ENCODE measurements at regions not wholly inside any gene's neighbourhood (a gene's known extent, or its start where the extent isn't known, plus 50 kb on each side); places are given as distances from the start of the nearest gene placed in this dataset.
"Not testable (repeated sequence)": the region's sequence is repeated elsewhere in the genome, so short reads cannot be mapped to it uniquely, and the experiment has no call there.

GRCh38 chr1:121054928-121055327, 129.2 kb downstream of the FAM72B start:
- H2BK15ac ChIP-seq (ENCODE audit: low read depth, low read length); H2BK20ac ChIP-seq (ENCODE audit: low read depth, low read length, poor library complexity, severe bottlenecking); H3K18ac ChIP-seq (ENCODE audit: insufficient read length, low read depth, low read length); H2AFZ ChIP-seq (ENCODE audit: low read length); H3K4ac ChIP-seq (ENCODE audit: low read depth, low read length); H3K27ac Mint-ChIP-seq; H3K9me3 Mint-ChIP-seq; H3K27me3 ChIP-seq (ENCODE audit: insufficient read depth, low read length); H3K4me1 ChIP-seq (ENCODE audit: insufficient read depth, low read length); H2BK5ac ChIP-seq (ENCODE audit: insufficient read length, low read length); DNase-seq; H4K8ac ChIP-seq (replicated peaks; ENCODE audit: insufficient read length, low read depth, low read length); H3K36me3 Mint-ChIP-seq (ENCODE audit: insufficient read depth in 1 of 3, low read depth in 3 of 3); H2BK120ac ChIP-seq (ENCODE audit: low read depth, low read length, poor library complexity, severe bottlenecking); H3K9ac ChIP-seq (ENCODE audit: extremely low read depth, insufficient read length, low read length); H3K79me1 ChIP-seq (ENCODE audit: insufficient read depth, low read depth, low read length, poor library complexity, severe bottlenecking); H2AK5ac ChIP-seq (ENCODE audit: insufficient read length, low read length); H3K14ac ChIP-seq (ENCODE audit: insufficient read depth, low read length); H3K27ac ChIP-seq (ENCODE audit: insufficient read length, low read depth, low read length); H3K56ac ChIP-seq (ENCODE audit: insufficient read length, low read depth, low read length); H4K91ac ChIP-seq (ENCODE audit: insufficient read length, low read depth, low read length); H3K4me3 Mint-ChIP-seq; H2BK12ac ChIP-seq (ENCODE audit: insufficient read length, low read depth, low read length); H3K9me3 ChIP-seq (ENCODE audit: control insufficient read depth, low read depth, low read length); H3K23ac ChIP-seq (ENCODE audit: insufficient read length, low read depth, low read length); H4K20me1 ChIP-seq (ENCODE audit: control insufficient read depth, insufficient read depth, insufficient read length); H4K5ac ChIP-seq (ENCODE audit: insufficient read length, low read depth, low read length); H3K23me2 ChIP-seq (ENCODE audit: insufficient read length, low read depth, low read length, poor library complexity, severe bottlenecking); H3T11ph ChIP-seq (ENCODE audit: low read length); H3K79me2 ChIP-seq (ENCODE audit: insufficient read depth, low read length); H3K4me2 ChIP-seq (ENCODE audit: insufficient read depth, insufficient read length, low read length): not testable (repeated sequence)
- H3K27me3 Mint-ChIP-seq (ENCODE audit: low read depth), result peaks cover 13% of the 10 kb centered on the region
- H3K4me1 Mint-ChIP-seq, result peaks cover 10 to 11% of the 10 kb centered on the region in 2 experiments
- WGBS (ENCODE audit: extremely low coverage, insufficient read length, low lambda C conversion rate), result no CpG with 5 or more reads among the region's 1 CpG

DNA sequence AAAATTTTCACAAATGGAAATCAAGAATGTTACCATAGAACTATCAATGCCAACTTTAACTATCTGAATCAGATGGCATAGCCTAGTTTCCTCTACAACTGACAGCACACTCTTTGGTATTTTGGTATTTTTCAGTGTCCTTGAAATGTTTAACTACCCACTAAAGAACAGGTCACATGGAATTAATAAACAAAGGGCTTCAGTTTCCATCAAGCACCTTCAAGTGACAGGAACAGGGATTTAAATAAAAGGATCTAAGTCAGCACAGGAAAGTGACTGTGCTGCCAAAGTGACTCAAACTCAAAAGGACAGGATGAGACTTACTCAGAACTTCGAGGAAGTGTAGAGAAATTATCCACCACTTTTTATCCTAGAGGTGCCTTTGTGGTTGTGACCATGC, 117.2 kb downstream of the FAM72B start:
- not testable (repeated sequence) for H3K4me3 Mint-ChIP-seq; H3K4me1 ChIP-seq (ENCODE audit: insufficient read depth, low read length); H3K79me2 ChIP-seq (ENCODE audit: insufficient read depth, low read length); H3K56ac ChIP-seq (ENCODE audit: insufficient read length, low read depth, low read length); H3K79me1 ChIP-seq (ENCODE audit: insufficient read depth, low read depth, low read length, poor library complexity, severe bottlenecking); H3K27ac ChIP-seq (ENCODE audit: insufficient read length, low read depth, low read length); H3K4me1 Mint-ChIP-seq; H2BK12ac ChIP-seq (ENCODE audit: insufficient read length, low read depth, low read length); H3K36me3 Mint-ChIP-seq (ENCODE audit: insufficient read depth in 1 of 3, low read depth in 3 of 3); H3T11ph ChIP-seq (ENCODE audit: low read length); H3K9me3 Mint-ChIP-seq; H4K8ac ChIP-seq (replicated peaks; ENCODE audit: insufficient read length, low read depth, low read length); H4K5ac ChIP-seq (ENCODE audit: insufficient read length, low read depth, low read length); H3K23me2 ChIP-seq (ENCODE audit: insufficient read length, low read depth, low read length, poor library complexity, severe bottlenecking); H4K91ac ChIP-seq (ENCODE audit: insufficient read length, low read depth, low read length); H3K4me2 ChIP-seq (ENCODE audit: insufficient read depth, insufficient read length, low read length); H4K20me1 ChIP-seq (ENCODE audit: control insufficient read depth, insufficient read depth, insufficient read length); H3K27me3 Mint-ChIP-seq (ENCODE audit: low read depth); H3K4ac ChIP-seq (ENCODE audit: low read depth, low read length); H2BK5ac ChIP-seq (ENCODE audit: insufficient read length, low read length); H2AFZ ChIP-seq (ENCODE audit: low read length); H2BK120ac ChIP-seq (ENCODE audit: low read depth, low read length, poor library complexity, severe bottlenecking); H2BK20ac ChIP-seq (ENCODE audit: low read depth, low read length, poor library complexity, severe bottlenecking); H3K9ac ChIP-seq (ENCODE audit: extremely low read depth, insufficient read length, low read length); H2AK5ac ChIP-seq (ENCODE audit: insufficient read length, low read length); H3K18ac ChIP-seq (ENCODE audit: insufficient read length, low read depth, low read length); H3K27ac Mint-ChIP-seq; H2BK15ac ChIP-seq (ENCODE audit: low read depth, low read length); H3K27me3 ChIP-seq (ENCODE audit: insufficient read depth, low read length); DNase-seq; H3K23ac ChIP-seq (ENCODE audit: insufficient read length, low read depth, low read length); H3K9me3 ChIP-seq (ENCODE audit: control insufficient read depth, low read depth, low read length); H3K14ac ChIP-seq (ENCODE audit: insufficient read depth, low read length)
- no CpG with 5 or more reads among the region's 1 CpG for WGBS (ENCODE audit: extremely low coverage, insufficient read length, low lambda C conversion rate)
